Brain microvascular endothelial cell (primary cell): ENCODE measurements at regions not wholly inside any gene's neighbourhood (a gene's known extent, or its start where the extent isn't known, plus 50 kb on each side); places are given as distances from the start of the nearest gene placed in this dataset.

Source experiments
- DNase-seq: peaks from one replicate; pipeline ENCODE4 v3.0.0-alpha.2; 2020
- H3K27ac ChIP-seq: fragments of 250-450 bp; sonication (Bioruptor Pico); 2 replicates; pipeline ENCODE4 v1.5.1; 2020; ENCODE audit warnings: mild to moderate bottlenecking, moderate library complexity
- H3K27me3 ChIP-seq: fragments of 250-450 bp; sonication (Bioruptor Pico); replicated peaks from 2 replicates; pipeline ENCODE4 v1.5.1; 2020; ENCODE audit warnings: mild to moderate bottlenecking
- H3K36me3 ChIP-seq: fragments of 250-450 bp; sonication (Bioruptor Pico); replicated peaks from 2 replicates; pipeline ENCODE4 v1.5.1; 2020; ENCODE audit warnings: mild to moderate bottlenecking
- H3K4me3 ChIP-seq: 2 replicates; pipeline ENCODE4 v1.5.1; 2011; ENCODE audit warnings: low read depth, mild to moderate bottlenecking, control low read depth, low read length, moderate library complexity
- CTCF ChIP-seq: IDR thresholded peaks from 2 replicates; pipeline ENCODE4 v1.5.1; 2011; ENCODE audit warnings: low read depth, mild to moderate bottlenecking, moderate library complexity, low read length, control low read depth, inconsistent platforms; ENCODE audit errors: missing control alignments
- in situ Hi-C: cut with HindIII; loops from 2 replicates; pipeline ENCODE4 v1.10.0; 2017; ENCODE audit warnings: low sequenced_read_pairs, low pct_ligation_motif_present

- no peak overlapping the region for H3K27ac ChIP-seq
- H3K27me3 ChIP-seq, result no peaks in the 10 kb centered on the region
- no peak for DNase-seq
- H3K36me3 ChIP-seq, result no peaks in the 10 kb centered on the region
- in situ Hi-C loops, result no loop called here
- no peak overlapping the region for H3K4me3 ChIP-seq
- TF ChIP-seq CTCF, result no peak
Observed at GRCh38 chr7:54701982-54702381, 57.0 kb downstream of the SEC61G start.

GRCh38 chr7:54699715-54700114 lies 59.3 kb downstream of the SEC61G start:
- TF ChIP-seq CTCF, result no peak
- DNase-seq, result no peak
- Histone ChIP-seq H3K27me3 (no peaks in the 10 kb centered on the region), H3K4me3 (no peak overlapping the region), H3K27ac (no peak overlapping the region), H3K36me3 (no peaks in the 10 kb centered on the region)
- in situ Hi-C loops, result no loop called here

- no peaks in the 10 kb centered on the region for H3K27me3 ChIP-seq
- H3K36me3 ChIP-seq, result no peaks in the 10 kb centered on the region
- TF ChIP-seq CTCF, result no peak
- H3K27ac ChIP-seq, result no peak overlapping the region
- no peak for DNase-seq
- in situ Hi-C loops, result no loop called here
- H3K4me3 ChIP-seq, result no peak overlapping the region
Observed at GRCh38 chr7:54697659-54698186, 61.3 kb downstream of the SEC61G start.

- Histone ChIP-seq H3K27me3 (no peaks in the 10 kb centered on the region), H3K36me3 (no peaks in the 10 kb centered on the region), H3K4me3 (no peak overlapping the region), H3K27ac (no peak overlapping the region)
- in situ Hi-C loops, result no loop called here
- no peak for TF ChIP-seq CTCF
- DNase-seq, result no peak
Observed at GRCh38 chr7:54690892-54691291, 68.1 kb downstream of the SEC61G start.

- Histone ChIP-seq H3K36me3 (no peaks in the 10 kb centered on the region), H3K27ac (no peak overlapping the region), H3K4me3 (no peak overlapping the region), H3K27me3 (no peaks in the 10 kb centered on the region)
- no peak for TF ChIP-seq CTCF
- in situ Hi-C loops, result no loop called here
- no peak for DNase-seq
Observed at GRCh38 chr7:54690050-54690443, 69.0 kb downstream of the SEC61G start.

- no peak for DNase-seq
- Histone ChIP-seq H3K36me3 (no peaks in the 10 kb centered on the region), H3K27me3 (no peaks in the 10 kb centered on the region), H3K27ac (no peak overlapping the region), H3K4me3 (no peak overlapping the region)
- TF ChIP-seq CTCF, result no peak
- in situ Hi-C loops, result no loop called here
Observed at GRCh38 chr7:54689394-54690049, 69.5 kb downstream of the SEC61G start.
